Glutamatergic neuron (in vitro differentiated cells): ENCODE measurements at regions not wholly inside any gene's neighbourhood (a gene's known extent, or its start where the extent isn't known, plus 50 kb on each side); places are given as distances from the start of the nearest gene placed in this dataset.

Experiments
- DNase-seq: peaks from one replicate; pipeline ENCODE4 v3.0.0; 2022
- H3K27ac Mint-ChIP-seq: one replicate; pipeline ENCODE4 v1.8.0; 2020; ENCODE audit warnings: mild to moderate bottlenecking, mixed read lengths, inconsistent platforms; ENCODE audit not compliant: unreplicated experiment
- H3K27me3 Mint-ChIP-seq: one replicate; pipeline ENCODE4 v1.8.0; 2020; ENCODE audit warnings: mild to moderate bottlenecking, moderate library complexity, mixed read lengths, inconsistent platforms; ENCODE audit not compliant: unreplicated experiment
- H3K36me3 Mint-ChIP-seq: one replicate; pipeline ENCODE4 v1.8.0; 2020; ENCODE audit warnings: mild to moderate bottlenecking, mixed read lengths, inconsistent platforms; ENCODE audit not compliant: unreplicated experiment
- H3K4me1 Mint-ChIP-seq: one replicate; pipeline ENCODE4 v1.8.0; 2020; ENCODE audit warnings: mild to moderate bottlenecking, low read depth, mixed read lengths, inconsistent platforms; ENCODE audit not compliant: unreplicated experiment
- H3K4me3 Mint-ChIP-seq: one replicate; pipeline ENCODE4 v1.8.0; 2020; ENCODE audit warnings: mild to moderate bottlenecking, mixed read lengths, inconsistent platforms; ENCODE audit not compliant: unreplicated experiment
- H3K9me3 Mint-ChIP-seq: one replicate; pipeline ENCODE4 v1.8.0; 2020; ENCODE audit warnings: mild to moderate bottlenecking, moderate library complexity, mixed read lengths, inconsistent platforms; ENCODE audit not compliant: unreplicated experiment
- TF ChIP-seq, protein P1 (sequence below): fragments of 200-600 bp; sonication (generic); IDR thresholded peaks from one replicate; pipeline ENCODE4 v1.5.0; 2021; ENCODE audit not compliant: partially characterized antibody, unreplicated experiment

- no peak for DNase-seq
- Mint-ChIP-seq H3K27ac (no peak overlapping the region), H3K27me3 (peaks cover 3% of the 10 kb centered on the region), H3K4me3 (no peak overlapping the region), H3K4me1 (no peaks in the 10 kb centered on the region), H3K36me3 (peaks cover 7% of the 10 kb centered on the region), H3K9me3 (peaks cover 25% of the 10 kb centered on the region)
- TF ChIP-seq, protein P1, sequence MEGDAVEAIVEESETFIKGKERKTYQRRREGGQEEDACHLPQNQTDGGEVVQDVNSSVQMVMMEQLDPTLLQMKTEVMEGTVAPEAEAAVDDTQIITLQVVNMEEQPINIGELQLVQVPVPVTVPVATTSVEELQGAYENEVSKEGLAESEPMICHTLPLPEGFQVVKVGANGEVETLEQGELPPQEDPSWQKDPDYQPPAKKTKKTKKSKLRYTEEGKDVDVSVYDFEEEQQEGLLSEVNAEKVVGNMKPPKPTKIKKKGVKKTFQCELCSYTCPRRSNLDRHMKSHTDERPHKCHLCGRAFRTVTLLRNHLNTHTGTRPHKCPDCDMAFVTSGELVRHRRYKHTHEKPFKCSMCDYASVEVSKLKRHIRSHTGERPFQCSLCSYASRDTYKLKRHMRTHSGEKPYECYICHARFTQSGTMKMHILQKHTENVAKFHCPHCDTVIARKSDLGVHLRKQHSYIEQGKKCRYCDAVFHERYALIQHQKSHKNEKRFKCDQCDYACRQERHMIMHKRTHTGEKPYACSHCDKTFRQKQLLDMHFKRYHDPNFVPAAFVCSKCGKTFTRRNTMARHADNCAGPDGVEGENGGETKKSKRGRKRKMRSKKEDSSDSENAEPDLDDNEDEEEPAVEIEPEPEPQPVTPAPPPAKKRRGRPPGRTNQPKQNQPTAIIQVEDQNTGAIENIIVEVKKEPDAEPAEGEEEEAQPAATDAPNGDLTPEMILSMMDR: no peak
These were observed 211.1 kb downstream of the BRD1 start for GRCh38 chr22:49616356-49617231.

DNA sequence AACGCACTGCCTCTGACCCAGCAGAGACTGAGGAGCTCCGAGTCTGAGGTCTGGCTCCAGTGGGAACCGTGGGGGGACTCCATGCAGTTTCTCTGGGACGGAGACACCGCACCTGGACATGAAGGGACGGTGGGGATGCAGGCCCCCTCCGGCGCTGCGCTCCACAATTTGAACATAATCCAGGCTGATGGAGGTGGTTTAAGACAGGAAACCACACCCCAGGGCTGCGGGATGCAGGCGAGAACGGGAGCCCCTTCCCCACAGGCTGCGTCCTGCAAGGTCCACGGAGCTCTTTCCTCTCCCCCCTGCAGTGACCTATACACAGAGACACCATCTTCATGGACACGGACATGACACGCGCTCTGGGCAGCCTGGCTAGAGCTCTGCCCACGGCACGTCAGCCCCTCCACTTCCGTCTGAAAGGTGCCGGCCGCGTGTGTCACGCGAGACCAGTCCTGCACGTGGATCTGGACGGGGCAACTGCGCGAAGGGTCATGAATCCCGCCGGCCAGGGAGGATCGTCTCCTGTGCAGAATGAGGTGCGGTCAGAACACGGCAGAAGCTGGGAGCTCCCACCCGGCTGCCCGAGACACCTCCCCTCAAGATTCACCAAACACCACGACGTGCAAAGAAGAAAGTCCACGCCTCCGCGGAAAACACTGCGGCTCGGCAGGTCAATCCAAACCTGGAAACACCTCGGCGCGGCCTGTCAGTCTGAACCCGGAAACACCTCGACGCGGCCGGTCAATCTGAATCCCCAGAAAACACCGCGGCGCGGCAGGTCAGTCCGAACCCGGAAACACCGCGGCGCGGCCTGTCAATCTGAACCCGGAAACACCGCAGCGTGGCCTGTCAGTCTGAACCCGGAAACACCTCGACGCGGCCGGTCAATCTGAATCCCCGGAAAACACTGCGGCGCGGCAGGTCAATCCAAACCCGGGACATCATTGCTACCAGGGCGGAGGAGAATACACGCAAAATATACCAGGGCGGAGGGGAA lies 212.4 kb downstream of the BRD1 start:
- H3K27ac Mint-ChIP-seq: no peak overlapping the region
- peaks cover 19% of the 10 kb centered on the region for H3K9me3 Mint-ChIP-seq

DNA sequence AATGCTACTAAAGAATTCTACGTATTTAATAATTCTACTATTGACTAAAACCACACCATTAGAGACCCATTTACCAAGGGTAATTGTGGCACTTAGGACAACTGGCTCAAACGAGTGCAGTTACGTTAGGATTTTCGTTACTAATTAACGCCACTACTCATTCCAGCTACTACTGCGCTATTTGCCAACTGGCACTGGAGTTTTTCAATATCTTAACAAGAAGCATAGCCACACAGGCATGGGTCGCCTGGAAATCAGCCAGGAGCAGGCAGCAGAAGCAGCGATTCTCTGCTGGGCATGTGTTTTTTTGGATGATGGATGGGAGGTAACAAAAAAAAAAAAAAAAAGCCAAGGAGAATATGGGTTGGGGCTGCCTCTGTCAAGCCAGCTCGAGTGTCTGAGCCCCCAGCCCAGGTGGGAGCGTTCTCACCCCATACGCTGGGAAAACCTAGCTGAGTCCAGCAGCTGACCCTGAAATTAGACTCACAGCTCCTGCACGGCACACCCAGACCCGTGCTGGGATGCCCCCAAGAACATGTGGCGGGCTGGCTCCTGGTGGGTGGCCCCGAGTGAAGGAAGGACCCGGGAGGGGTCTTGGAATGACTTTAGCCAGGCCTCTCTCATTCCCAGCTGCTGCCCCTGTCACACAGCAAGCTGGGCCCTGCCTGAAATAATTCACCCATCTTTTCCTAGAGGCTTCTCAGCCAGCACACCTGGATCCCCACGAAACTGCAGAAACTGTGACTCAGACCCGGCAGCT lies 214.0 kb downstream of the BRD1 start:
- Mint-ChIP-seq H3K4me1 (no peaks in the 10 kb centered on the region), H3K27ac (no peak overlapping the region), H3K36me3 (peaks cover 7% of the 10 kb centered on the region), H3K27me3 (no peaks in the 10 kb centered on the region), H3K9me3 (peaks cover 15% of the 10 kb centered on the region), H3K4me3 (no peak overlapping the region)
- TF ChIP-seq, protein P1: no peak
- no peak for DNase-seq

More for the DNA sequence above, 212.4 kb downstream of the BRD1 start:
- no peaks in the 10 kb centered on the region for H3K4me1 Mint-ChIP-seq
- DNase-seq: no peak
- TF ChIP-seq, protein P1: no peak
- peaks cover 2% of the 10 kb centered on the region for H3K27me3 Mint-ChIP-seq
- H3K36me3 Mint-ChIP-seq: peaks cover 7% of the 10 kb centered on the region
- no peak overlapping the region for H3K4me3 Mint-ChIP-seq

DNA sequence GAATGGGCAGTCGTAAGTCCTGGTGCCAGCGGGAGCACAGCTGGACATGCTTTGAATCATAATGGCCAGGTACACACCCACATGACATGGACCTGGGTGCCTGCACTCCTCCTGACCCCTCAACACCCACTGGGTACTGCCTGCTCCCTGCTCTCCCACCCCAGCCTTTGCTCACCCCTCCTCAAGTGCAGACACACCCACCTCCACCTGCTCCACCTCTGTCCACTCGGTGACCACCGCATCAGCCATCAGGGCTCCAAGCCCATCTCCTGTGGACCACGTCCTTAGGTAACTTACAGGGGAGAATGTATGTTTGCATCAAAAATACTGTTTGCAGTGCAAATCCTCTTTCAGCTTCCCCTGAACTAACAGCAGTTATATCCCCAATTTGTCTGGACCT lies 214.6 kb downstream of the BRD1 start:
- TF ChIP-seq, protein P1: no peak
- no peak for DNase-seq
- H3K36me3 Mint-ChIP-seq: peaks cover 5% of the 10 kb centered on the region
- H3K4me3 Mint-ChIP-seq: no peak overlapping the region
- peaks cover 16% of the 10 kb centered on the region for H3K9me3 Mint-ChIP-seq
- H3K27ac Mint-ChIP-seq: no peak overlapping the region
- no peaks in the 10 kb centered on the region for H3K4me1 Mint-ChIP-seq
- H3K27me3 Mint-ChIP-seq: no peaks in the 10 kb centered on the region
